ENCODE measurements at regions not wholly inside any gene's neighbourhood (a gene's known extent, or its start where the extent isn't known, plus 50 kb on each side); places are given as distances from the start of the nearest gene placed in this dataset.

DNA sequence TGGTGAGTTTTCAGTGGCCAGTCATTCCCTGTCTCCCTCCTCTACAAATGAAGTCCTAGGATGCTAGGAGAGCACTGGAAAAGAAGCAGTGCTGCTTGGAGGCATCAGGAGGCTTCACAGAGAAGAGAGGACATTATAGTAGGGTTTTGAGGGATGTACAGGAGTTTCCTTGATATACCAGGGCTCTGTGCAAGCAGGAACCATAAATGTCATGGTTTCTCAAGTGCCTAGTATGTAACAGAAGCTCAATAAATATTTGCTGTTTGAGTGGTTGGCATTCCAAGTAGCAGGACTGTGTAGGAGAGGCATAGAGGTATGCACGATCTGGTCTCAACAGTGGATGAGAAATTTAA lies 133.5 kb upstream of the WNT4 start:
- TF ChIP-seq CTCF (conservative IDR thresholded peaks at IDR 0.05 in 1 of 2, IDR thresholded peaks at IDR 0.05 in 1 of 2; ENCODE audit: extremely low read depth in 1 of 2, insufficient read depth in 1 of 2, low read depth in 1 of 2, low read length in 2 of 2) (no peak), EZH2 (IDR thresholded peaks at IDR 0.05; ENCODE audit: borderline replicate concordance, low read length) (no peak)
